ENCODE measurements at regions not wholly inside any gene's neighbourhood (a gene's known extent, or its start where the extent isn't known, plus 50 kb on each side); places are given as distances from the start of the nearest gene placed in this dataset.
"Not testable (repeated sequence)": the region's sequence is repeated elsewhere in the genome, so short reads cannot be mapped to it uniquely, and the experiment has no call there.

DNA sequence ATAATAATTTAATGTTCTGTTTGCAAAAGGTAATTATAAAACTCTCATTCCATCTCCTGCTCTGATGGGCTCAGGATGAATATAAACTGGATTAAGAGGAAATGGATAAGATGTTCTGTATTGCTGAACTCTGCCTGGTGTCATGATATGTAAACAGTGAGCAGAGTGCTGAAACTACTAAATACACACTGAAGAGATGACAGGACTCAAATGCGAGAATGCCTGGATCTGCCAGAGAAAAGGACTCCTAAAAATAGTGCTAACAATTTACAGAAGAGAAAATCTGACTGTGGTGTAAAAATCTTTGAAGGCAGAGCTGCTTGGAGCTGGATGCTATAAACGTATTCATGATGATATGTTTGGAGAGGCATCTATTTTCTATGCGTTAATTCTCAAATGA is 303.2 kb downstream of the RWDD3 start:
- DNase-seq, result no peak

DNA sequence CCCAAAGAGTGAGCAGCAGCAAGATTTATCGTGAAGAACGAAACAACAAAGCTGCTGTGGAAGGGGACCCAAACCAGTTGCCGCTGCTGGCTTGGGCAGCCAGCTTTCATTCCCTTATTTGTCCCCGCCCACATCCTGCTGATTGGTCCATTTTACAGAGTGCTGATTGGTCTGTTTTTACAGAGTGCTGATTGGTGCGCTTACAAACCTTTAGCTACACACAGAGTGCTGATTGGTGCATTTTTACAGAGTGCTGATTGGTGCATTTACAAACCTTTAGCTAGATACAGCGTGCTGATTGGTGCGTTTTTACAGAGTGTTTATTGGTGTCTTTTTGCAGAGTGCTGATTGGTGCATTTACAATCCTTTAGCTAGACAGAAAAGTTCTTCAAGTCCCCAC is 304.2 kb downstream of the RWDD3 start:
- DNase-seq, result not testable (repeated sequence)

DNA sequence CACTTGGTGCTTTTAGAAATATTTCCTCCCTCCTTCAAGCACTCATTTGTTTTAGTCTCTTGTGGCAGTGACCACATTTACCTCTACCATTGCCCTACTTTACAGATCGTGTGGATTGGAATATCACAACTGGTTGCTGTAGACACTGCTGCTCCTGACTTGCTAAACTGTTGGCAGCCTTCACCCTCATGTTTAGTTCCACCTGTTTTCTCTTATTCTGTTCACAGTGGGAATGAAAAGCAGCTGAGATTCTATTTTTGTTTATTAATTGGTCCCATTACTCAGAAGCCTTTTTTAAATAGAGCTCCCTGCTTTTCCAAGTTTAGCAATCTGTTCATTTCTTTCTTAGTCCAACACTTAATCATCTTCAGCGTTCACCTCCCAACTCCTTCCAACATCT is 308.9 kb downstream of the RWDD3 start:
- DNase-seq, result no peak

DNA sequence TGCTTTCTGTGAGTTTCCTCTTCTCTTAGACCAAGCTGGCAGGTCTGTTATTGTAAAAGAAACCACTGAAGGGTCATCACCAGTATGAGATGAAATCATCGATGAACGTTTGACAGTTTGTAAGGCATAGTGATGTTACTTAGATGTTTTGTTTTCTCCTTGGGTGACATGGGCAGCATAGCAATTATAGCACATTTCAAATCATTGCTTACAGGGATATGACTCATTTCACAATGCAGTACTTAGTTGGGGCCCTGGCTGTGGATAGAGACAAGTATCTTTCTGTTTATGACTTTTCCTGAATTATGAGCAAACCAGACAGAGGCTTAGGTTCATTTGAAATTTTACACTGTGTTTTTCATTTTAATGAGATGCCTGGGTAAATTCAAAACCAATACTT is 313.0 kb downstream of the RWDD3 start:
- DNase-seq, result peak; percentile 65

DNA sequence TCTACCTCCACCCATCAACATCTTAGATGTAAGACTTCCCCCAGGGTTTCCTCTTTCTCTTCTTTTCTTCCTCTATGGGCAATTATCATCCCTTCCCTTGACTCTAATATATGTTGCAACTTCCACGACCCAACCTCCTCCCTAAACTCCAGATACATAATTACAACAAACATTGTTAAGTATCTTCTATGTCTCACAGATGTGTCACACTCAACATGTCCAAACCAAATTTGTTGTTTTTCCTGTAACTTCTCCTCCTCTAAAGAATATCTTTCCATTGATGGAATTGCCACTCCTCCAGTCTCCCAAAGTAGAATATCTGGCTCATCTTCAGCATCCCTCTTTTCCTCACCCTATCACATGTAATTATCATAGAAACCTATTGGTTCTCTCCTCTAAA is 314.2 kb downstream of the RWDD3 start:
- no peak for DNase-seq

DNA sequence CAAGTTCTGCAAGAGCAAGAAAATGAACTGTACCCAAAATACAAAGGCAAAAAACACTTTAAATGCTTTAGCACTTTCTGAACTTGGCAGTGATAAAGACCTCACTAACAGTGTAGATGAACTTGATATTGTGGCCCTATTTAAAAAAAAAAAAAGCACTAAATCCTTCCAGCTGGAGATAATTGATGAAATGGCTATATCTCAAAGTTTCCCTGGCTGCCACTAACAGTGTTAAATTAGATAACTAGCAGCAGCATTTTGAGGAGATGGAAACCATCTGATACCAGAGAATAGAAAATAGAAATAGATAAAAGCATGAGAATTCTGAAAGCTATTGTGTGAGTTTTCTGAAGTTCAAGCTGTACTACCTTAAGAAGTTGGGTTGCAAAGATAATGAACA is 317.2 kb downstream of the RWDD3 start:
- DNase-seq, result no peak

DNA sequence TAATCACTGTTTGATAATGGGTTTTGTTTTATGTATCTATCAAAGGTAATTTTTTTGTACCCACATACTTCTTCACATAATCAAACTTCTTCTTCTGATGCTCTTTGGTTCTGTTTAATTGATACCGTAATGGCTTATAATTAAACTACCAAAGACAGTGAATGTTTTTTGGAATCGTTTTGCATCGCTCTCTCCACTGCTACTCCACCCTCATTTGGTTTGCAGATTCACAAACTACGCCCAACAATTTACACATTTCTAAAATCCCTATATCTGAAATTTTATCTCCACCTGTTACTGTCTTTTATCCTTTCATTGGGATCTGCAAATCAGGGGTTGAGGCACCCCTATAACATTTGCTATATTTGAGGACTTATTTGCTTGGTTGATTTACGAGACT is 319.6 kb downstream of the RWDD3 start:
- DNase-seq, result no peak

DNA sequence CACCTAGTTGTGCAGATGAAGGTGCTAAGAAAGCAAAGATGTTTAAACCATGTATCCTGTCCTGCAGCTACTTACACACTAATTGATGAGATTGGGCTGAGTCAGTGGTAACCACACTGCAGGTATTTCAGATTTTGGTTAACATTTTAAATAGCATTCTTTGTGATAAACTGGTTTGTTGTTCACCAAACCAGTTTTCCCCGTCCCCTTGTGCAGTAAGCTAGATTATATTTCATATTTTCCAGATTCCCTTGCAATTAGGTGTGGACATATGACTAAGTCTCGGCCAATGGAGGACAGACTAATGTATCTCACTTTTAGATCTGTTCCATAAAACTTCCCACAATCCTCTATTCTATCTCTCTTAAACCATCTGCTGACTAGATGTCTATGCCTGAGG is 320.4 kb downstream of the RWDD3 start:
- DNase-seq, result no peak

DNA sequence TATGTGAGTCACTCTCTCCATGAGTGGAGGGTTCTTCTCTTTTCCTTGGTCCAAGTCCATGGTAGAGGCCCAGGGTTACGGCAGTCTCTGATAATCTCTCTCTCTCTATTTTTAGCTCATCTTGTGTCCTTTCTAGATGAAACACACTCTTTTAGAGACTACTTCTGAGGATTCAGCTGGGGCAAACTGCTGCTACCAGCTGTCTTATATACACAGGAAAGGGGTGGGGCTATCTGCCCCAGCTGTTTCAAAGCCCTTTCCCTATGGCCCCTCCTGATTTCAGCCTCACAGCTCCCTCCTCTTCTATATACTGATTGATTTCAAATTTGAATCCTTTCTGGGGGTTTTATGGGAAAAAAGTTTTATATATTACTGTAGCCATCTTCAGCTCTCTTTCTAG is 324.8 kb downstream of the RWDD3 start:
- no peak for DNase-seq

DNA sequence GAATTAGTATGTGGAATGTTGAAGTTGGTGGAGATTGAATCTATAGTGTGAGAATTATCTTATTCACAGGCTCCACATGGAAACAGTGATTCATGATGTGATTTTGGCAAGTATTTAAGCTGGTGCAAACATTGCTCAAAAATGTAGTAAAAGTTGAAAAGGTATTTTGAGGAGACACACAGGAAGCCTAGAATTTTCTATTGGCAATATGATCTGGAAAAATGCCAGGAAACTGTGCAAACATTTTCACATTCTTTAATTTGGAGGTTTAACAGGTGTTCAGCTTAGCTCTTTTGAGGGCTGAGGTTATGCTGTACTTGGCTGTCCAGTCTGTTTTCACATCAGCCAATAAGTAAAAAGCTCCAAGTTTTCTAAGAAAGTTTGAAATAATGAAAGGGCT is 327.3 kb downstream of the RWDD3 start:
- peak; percentile 32 for DNase-seq

DNA sequence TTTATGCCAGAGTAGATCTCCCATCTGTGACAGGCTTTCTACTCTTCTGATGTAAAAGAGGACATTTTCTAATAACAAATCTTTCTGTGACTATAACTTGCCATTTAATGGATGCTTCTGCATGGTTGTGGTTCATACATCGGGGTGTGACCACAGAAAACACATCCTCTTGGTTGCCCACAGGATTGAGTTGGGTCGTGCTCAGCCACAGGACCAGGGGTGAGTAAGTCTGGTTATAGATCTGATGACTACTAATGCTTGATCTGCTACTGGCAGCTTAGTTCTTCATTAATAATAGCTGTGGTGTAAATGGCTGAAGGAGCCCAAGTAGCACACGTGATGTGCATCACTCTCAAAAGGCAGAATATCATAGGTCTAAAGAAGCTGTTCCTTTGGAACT is 328.2 kb downstream of the RWDD3 start:
- no peak for DNase-seq

DNA sequence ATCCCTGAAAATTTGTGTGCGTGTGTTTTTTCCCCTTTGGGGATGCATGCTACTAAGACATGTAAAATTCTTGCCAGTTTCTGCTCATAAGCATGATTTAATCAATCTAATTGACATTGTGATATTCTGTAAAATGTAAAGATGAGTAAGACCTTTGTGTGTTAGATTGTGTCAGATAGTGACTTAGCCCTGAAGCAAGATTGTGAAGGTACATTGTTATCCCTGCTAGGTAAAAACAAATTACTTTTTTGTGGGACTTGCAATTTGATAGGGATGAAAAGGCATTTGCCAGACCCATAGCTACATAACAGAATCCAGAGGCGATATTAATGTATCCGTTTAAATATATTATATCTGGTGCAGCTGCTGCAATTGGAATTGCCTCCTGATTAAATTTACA is 338.0 kb downstream of the RWDD3 start:
- no peak for DNase-seq

DNA sequence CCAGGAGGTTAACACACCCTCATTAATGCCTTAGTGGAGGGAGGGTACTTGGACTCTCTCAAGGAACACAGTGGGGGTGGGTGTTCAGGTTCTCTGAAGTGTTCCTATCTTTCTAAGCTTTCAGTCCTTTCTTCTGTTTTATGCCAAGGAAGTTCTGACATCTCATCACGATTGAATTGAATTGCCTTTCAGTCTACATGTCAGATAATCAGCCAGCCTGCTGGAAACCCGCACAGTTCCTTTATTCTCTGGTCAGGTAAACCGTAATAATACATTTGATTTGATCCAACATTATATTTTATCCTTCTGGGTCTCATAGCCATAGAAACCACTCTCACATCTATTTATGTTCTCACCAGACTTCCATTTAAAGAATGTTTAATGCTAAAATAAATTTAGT is 339.0 kb downstream of the RWDD3 start:
- no peak for DNase-seq

DNA sequence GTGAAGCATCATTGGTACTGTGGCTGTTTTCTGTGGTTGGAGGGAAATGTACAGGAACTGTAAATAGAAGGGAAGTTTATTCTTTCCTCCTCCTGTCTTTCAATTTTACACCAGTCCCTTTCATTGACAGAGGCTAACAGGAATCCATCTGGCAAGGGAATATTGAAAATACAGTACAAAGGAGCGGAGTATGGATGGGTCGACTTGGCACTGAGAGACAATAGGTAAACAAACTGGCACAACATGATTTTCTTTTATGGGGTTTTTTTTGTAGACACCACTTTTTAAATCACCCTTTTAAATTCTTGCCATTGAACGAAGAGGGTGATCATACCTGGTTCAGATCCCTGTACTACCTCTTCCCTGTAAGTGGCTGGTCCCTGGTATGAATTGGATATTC is 341.3 kb downstream of the RWDD3 start:
- DNase-seq, result no peak

DNA sequence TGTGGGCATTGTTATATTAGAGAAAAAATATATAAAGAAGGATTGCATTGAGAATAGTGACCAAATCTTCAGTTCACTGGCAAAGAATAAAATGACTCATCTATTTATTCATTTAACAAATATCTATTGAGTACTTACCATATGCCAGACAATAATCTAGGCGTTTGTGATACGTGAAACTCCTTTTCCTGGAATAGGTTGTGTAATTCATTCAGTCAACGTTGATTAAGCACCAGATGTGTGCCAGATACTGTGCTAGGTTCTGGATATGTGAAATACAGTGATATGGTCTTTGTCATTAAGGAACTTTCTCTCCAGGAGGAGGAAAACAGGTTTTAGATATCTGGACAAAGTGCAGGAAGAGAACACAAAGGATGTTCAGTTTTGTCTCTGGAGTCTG is 344.5 kb downstream of the RWDD3 start:
- DNase-seq, result no peak

DNA sequence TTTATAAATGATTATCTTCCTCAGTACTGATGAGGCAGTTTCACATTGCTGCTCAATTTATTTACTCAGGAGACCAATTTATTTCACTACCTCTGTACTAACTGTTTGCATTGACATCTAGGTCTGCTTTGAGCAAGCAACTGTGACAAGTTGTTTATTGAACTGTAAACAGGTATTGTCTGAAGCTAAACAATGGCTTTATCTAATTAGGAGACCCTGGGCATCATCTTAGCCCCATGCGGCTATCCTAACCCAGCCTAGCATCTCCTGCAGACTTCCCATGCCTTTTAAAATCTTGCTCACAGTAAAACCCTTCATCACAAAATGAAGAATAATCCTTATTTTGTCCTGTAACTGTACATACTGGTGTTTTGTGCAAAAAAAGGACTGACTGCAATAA is 348.2 kb downstream of the RWDD3 start:
- peak; percentile 25 for DNase-seq

DNA sequence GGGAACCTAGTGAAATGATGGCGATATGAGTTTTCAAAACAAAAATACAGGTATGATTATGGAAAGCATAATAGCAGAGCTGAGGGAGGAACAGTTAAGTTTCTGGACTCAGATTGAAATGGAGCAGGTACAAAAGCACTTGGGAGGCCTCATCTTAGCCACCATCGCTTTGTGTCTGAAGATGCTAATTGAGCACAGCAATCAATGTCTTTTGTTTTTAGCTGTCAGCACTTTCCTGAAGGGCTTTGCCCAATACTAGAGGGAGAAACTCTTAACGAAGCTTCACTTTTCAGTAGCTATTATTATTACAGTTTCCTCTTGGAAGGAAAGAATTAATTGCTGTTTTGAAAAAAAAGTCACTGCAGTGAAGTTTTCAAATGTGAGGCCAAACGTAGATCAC is 348.7 kb downstream of the RWDD3 start:
- no peak for DNase-seq

DNA sequence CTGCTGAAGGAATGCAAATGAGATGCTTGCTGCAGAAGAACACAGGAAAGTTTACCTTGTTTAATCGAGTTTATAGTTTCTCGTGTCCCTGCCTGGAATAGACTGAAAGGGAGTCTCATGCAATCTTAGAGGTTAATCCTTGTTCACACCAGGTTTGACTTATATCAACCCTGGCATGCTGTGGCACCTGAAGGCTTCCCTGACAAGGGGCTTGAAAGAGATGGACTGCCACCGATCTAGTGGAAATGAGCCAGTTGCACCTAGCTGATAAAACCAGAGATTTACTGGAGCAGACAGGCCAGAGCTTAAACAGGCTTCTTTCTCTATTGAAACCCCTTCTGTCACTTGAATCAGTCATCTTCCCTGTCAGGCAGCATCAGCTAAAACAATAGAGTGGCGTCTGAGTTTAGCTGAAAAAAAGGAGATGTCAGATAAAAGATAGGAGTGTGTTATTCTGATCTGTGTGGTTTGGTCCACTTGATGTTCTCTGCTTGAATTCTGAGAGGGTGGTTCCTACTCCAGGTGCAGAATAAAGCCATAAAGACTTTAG is 349.7 kb downstream of the RWDD3 start:
- DNase-seq, result no peak

DNA sequence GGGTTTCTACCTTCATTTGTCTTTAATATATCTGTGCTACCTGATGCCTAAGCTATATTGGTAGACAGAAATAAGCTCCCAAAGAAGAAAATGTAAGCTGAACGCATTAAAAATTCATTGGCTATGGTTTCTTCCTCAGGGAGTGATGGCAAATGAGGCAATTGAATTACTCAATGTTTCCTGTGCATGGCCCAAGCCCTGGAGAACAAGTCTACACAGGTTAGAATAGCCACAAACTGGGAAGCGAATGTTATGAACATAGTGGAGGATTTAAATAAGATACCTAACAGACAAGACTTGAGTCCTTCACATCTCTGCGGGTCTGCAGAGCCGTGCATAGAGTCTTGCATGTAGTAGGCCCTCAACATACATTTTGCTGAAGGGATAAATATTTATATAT is 350.3 kb downstream of the RWDD3 start:
- DNase-seq, result no peak

DNA sequence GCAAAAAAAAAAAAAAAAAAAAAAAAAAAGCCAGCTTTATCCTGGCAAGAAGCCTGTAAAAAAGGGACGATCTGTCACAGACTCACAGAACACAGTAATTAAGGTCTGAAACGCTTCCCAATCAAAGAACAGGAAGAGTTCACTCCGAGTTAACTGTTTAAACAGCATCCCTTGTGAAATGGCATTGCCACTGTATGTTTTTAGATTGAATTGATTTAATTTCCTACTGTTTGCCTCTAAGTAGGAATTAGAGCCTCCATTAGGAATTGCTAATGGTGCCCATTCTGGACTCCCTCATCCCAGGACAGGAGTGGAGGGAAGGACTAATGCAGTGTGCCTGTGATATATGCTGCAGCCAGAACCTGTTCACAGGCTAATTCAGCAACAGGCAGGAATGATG is 370.8 kb downstream of the RWDD3 start:
- no peak for DNase-seq

DNA sequence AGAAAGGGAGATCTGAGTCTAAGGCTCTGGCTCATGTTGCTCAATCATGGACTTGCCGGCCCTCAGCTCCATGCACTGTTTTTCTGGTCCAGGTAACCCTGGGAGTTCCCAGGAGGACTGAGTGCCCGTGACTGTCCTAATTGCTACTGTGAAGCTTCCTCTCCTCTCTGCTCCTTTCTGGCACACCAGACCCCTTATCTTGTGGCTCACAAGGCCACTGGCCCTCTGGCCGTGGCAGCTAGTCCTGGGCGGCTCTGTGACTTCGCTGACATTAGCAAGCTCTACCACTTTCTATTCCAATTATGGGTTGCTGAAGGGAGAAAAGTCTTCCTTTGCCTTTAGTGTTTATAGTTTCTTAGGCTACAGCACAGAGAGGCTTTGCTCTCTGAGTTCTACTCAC is 380.2 kb downstream of the RWDD3 start:
- DNase-seq, result no peak

DNA sequence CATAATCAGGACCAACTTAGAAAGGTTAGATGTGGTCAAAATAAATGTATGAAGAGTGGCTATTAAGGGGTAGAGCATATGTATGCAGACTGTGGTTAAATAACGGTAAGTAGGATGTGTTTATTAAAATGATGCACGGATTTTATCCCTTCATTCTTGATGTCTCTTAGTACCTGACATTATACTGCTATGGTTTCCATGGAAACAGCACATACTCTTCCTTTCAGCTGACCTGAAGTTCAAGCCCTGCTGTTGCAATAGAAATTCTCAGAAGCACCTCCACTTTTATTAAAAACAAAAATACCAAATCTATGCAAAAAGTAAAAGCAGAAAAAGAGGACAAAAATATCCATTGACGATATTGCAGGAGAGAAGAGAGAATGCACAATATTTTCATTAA is 381.4 kb downstream of the RWDD3 start:
- DNase-seq, result no peak

DNA sequence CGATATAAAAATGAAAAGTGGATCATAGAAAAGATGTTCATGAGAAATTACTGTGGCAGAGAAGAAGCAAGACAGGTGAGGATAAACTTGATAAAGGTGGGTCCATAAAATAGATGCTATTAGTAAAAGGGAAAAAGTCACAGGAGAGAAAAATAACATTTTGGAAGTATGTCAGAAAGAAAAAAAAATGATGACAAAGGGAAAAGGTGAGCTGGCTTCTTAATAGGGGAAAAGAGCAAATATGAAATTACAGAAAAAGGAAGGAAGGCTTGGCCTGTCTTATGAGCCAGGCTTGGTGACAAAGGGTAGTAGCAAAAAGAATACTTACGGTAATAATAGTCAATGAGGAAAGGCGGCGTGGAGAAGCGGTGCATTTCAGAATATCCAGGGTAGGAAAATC is 386.1 kb downstream of the RWDD3 start:
- DNase-seq, result no peak

DNA sequence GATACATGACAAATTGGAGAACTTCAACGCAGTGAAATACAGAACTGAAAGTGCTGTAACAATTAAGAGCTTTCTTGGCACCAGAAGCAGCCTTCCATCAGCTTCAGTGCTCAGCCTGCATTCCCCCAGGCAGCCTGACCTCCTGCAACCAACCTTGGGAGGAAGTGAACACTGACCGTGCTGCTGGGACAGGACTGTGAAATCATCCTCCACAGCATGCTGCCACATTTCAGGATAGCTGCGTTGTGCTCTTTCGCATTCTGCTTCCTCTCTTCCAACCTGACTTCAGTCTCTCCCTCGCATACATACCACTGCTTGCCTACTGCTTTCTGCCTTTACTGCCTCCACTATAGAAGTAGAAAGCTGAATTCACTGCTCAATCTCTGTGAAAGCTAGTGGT is 388.6 kb downstream of the RWDD3 start:
- DNase-seq, result no peak

DNA sequence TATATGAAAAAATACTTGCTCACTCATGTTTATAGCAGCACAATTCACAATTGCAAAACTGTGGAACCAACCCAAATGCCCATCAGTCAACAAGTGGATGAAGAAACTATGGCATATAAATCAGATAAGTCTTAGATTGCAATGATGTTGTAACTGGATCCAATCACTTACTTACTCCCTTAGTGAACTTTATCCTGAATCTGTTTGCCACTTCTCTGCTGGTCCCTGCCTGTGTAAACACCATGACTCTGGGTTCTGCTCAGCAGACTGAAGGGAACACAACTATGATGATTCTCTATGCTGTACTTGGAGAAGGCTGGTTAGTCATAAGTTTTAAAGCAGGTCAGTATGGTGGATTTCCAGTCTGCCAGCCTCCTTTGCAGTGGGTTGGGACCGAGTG is 391.2 kb downstream of the RWDD3 start:
- DNase-seq, result no peak

DNA sequence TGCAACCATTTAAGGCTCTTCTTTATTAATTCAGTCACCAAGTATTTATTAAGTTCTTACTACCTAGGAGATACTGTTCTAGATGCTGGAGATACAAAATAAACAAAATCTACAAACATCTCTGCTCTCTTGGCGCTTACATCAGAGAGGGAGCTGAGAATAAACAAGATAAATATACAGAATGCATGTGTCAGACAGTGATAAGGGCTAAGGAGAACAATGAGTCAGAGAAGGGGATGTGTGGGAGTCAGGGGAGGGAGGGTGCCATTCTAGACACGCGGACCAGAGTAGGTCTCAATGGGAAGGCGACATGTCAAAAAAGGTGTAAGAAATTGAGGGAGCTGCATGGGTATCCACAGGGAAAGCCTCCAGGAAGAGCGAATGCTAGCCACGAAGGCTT is 393.2 kb downstream of the RWDD3 start:
- no peak for DNase-seq

All from NCI-H2029 treated with DMSO at 0.1 percent for 48 hours (cell line).